ENCODE measurements at regions not wholly inside any gene's neighbourhood (a gene's known extent, or its start where the extent isn't known, plus 50 kb on each side); places are given as distances from the start of the nearest gene placed in this dataset.
"Not testable (repeated sequence)": the region's sequence is repeated elsewhere in the genome, so short reads cannot be mapped to it uniquely, and the experiment has no call there.

GRCh38 chr7:37552439-37552838 lies 103.8 kb upstream of the ELMO1 start:
- H3K9me3 ChIP-seq (ENCODE audit: control extremely low read depth in 1 of 5, control insufficient read depth in 4 of 5, insufficient read depth in 2 of 5, low read depth in 1 of 5, low read length in 4 of 5); POLR2A ChIA-PET; H3K27me3 ChIP-seq (replicated peaks in 2 of 5; ENCODE audit: control insufficient read depth in 4 of 5, insufficient read depth in 5 of 5, low read length in 4 of 5); H3K27ac ChIP-seq (ENCODE audit: insufficient read depth in 1 of 2, low read depth in 1 of 2, low read length in 2 of 2, poor library complexity in 1 of 2, severe bottlenecking in 2 of 2); DNase-seq; H3K36me3 ChIP-seq (ENCODE audit: control insufficient read depth in 4 of 4, insufficient read depth in 4 of 4, low read length in 3 of 4); H3K4me3 ChIP-seq (ENCODE audit: control insufficient read depth in 1 of 7, extremely low read depth in 1 of 7, insufficient read depth in 4 of 7, low read depth in 2 of 7, low read length in 6 of 7): not testable (repeated sequence)
- CTCF ChIA-PET, result interaction anchor here (1.1 kb wide), 1 partner anchor 18 kb away, joined by 4 read pairs; no protein-coding TSS in a partner anchor
- 0% methylated on average over 1 of the region's 2 CpGs for WGBS (ENCODE audit: insufficient coverage)
- peaks cover 9 to 46% (median 29%) of the 10 kb centered on the region in 4 experiments for H3K4me1 ChIP-seq (ENCODE audit: control extremely low read depth in 1 of 4, control insufficient read depth in 4 of 4, insufficient read depth in 4 of 4, low read length in 3 of 4)

GRCh38 chr7:37555528-37555927 lies 106.9 kb upstream of the ELMO1 start:
- Histone ChIP-seq H3K4me3 (ENCODE audit: control insufficient read depth in 1 of 7, extremely low read depth in 1 of 7, insufficient read depth in 4 of 7, low read depth in 2 of 7, low read length in 6 of 7) (no peak overlapping the region), H3K9me3 (ENCODE audit: control extremely low read depth in 1 of 5, control insufficient read depth in 4 of 5, insufficient read depth in 2 of 5, low read depth in 1 of 5, low read length in 4 of 5) (peaks cover 0 to 5% (median 3%) of the 10 kb centered on the region in 5 experiments), H3K36me3 (ENCODE audit: control insufficient read depth in 4 of 4, insufficient read depth in 4 of 4, low read length in 3 of 4) (no peaks in the 10 kb centered on the region), H3K4me1 (ENCODE audit: control extremely low read depth in 1 of 4, control insufficient read depth in 4 of 4, insufficient read depth in 4 of 4, low read length in 3 of 4) (peaks cover 0 to 32% (median 7%) of the 10 kb centered on the region in 4 experiments), H3K27me3 (replicated peaks in 2 of 5; ENCODE audit: control insufficient read depth in 4 of 5, insufficient read depth in 5 of 5, low read length in 4 of 5) (no peaks in the 10 kb centered on the region), H3K27ac (ENCODE audit: insufficient read depth in 1 of 2, low read depth in 1 of 2, low read length in 2 of 2, poor library complexity in 1 of 2, severe bottlenecking in 2 of 2) (no peak overlapping the region)
- no peak for DNase-seq
- ChIA-PET CTCF (no interaction called here), POLR2A (no interaction called here)

- Histone ChIP-seq H3K4me3 (ENCODE audit: control insufficient read depth in 1 of 7, extremely low read depth in 1 of 7, insufficient read depth in 4 of 7, low read depth in 2 of 7, low read length in 6 of 7) (no peak overlapping the region), H3K27me3 (replicated peaks in 2 of 5; ENCODE audit: control insufficient read depth in 4 of 5, insufficient read depth in 5 of 5, low read length in 4 of 5) (no peaks in the 10 kb centered on the region), H3K27ac (ENCODE audit: insufficient read depth in 1 of 2, low read depth in 1 of 2, low read length in 2 of 2, poor library complexity in 1 of 2, severe bottlenecking in 2 of 2) (no peak overlapping the region), H3K9me3 (ENCODE audit: control extremely low read depth in 1 of 5, control insufficient read depth in 4 of 5, insufficient read depth in 2 of 5, low read depth in 1 of 5, low read length in 4 of 5) (peaks cover 0 to 5% (median 3%) of the 10 kb centered on the region in 5 experiments), H3K36me3 (ENCODE audit: control insufficient read depth in 4 of 4, insufficient read depth in 4 of 4, low read length in 3 of 4) (no peaks in the 10 kb centered on the region), H3K4me1 (ENCODE audit: control extremely low read depth in 1 of 4, control insufficient read depth in 4 of 4, insufficient read depth in 4 of 4, low read length in 3 of 4) (peaks cover 0 to 15% (median 1%) of the 10 kb centered on the region in 4 experiments)
- CTCF ChIA-PET, result interaction anchor here (1.0 kb wide), 1 partner anchor 12 kb away, joined by 3 read pairs; no protein-coding TSS in a partner anchor
- WGBS (ENCODE audit: insufficient coverage), result 94% methylated on average over 4 of the region's 5 CpGs
- POLR2A ChIA-PET, result no interaction called here
- DNase-seq, result no peak
Observed at GRCh38 chr7:37557571-37558209, 109.0 kb upstream of the ELMO1 start.

GRCh38 chr7:37558320-37559096 lies 109.8 kb upstream of the ELMO1 start:
- H3K9me3 ChIP-seq (ENCODE audit: control extremely low read depth in 1 of 5, control insufficient read depth in 4 of 5, insufficient read depth in 2 of 5, low read depth in 1 of 5, low read length in 4 of 5), result peaks cover 0 to 5% (median 3%) of the 10 kb centered on the region in 5 experiments
- peaks cover 0 to 15% (median 1%) of the 10 kb centered on the region in 4 experiments for H3K4me1 ChIP-seq (ENCODE audit: control extremely low read depth in 1 of 4, control insufficient read depth in 4 of 4, insufficient read depth in 4 of 4, low read length in 3 of 4)
- H3K27ac ChIP-seq (ENCODE audit: insufficient read depth in 1 of 2, low read depth in 1 of 2, low read length in 2 of 2, poor library complexity in 1 of 2, severe bottlenecking in 2 of 2), result no peak overlapping the region
- WGBS (ENCODE audit: insufficient coverage), result 77% methylated on average over 2 of the region's 3 CpGs
- CTCF ChIA-PET, result interaction anchor here (0.6 to 1.3 kb wide), 4 partner anchors 12 to 1550 kb away, joined by 3 to 4 read pairs (median 4); no protein-coding TSS in a partner anchor
- H3K27me3 ChIP-seq (replicated peaks in 2 of 5; ENCODE audit: control insufficient read depth in 4 of 5, insufficient read depth in 5 of 5, low read length in 4 of 5), result no peaks in the 10 kb centered on the region
- H3K36me3 ChIP-seq (ENCODE audit: control insufficient read depth in 4 of 4, insufficient read depth in 4 of 4, low read length in 3 of 4), result no peaks in the 10 kb centered on the region
- peak in 2 of 3 donors; percentile 48 to 62 for DNase-seq
- POLR2A ChIA-PET, result interaction anchor here (0.6 kb wide), 2 partner anchors 274 to 371 kb away, joined by 3 read pairs; no protein-coding TSS in a partner anchor
- no peak overlapping the region for H3K4me3 ChIP-seq (ENCODE audit: control insufficient read depth in 1 of 7, extremely low read depth in 1 of 7, insufficient read depth in 4 of 7, low read depth in 2 of 7, low read length in 6 of 7)

GRCh38 chr7:37570145-37570544 lies 113.4 kb upstream of the GPR141 start:
- Histone ChIP-seq H3K9me3 (ENCODE audit: control extremely low read depth in 1 of 5, control insufficient read depth in 4 of 5, insufficient read depth in 2 of 5, low read depth in 1 of 5, low read length in 4 of 5) (no peaks in the 10 kb centered on the region), H3K36me3 (ENCODE audit: control insufficient read depth in 4 of 4, insufficient read depth in 4 of 4, low read length in 3 of 4) (no peaks in the 10 kb centered on the region), H3K4me3 (ENCODE audit: control insufficient read depth in 1 of 7, extremely low read depth in 1 of 7, insufficient read depth in 4 of 7, low read depth in 2 of 7, low read length in 6 of 7) (no peak overlapping the region), H3K4me1 (ENCODE audit: control extremely low read depth in 1 of 4, control insufficient read depth in 4 of 4, insufficient read depth in 4 of 4, low read length in 3 of 4) (peaks cover 0 to 4% (median 2%) of the 10 kb centered on the region in 4 experiments), H3K27ac (ENCODE audit: insufficient read depth in 1 of 2, low read depth in 1 of 2, low read length in 2 of 2, poor library complexity in 1 of 2, severe bottlenecking in 2 of 2) (no peak overlapping the region), H3K27me3 (replicated peaks in 2 of 5; ENCODE audit: control insufficient read depth in 4 of 5, insufficient read depth in 5 of 5, low read length in 4 of 5) (no peaks in the 10 kb centered on the region)
- POLR2A ChIA-PET, result no interaction called here
- DNase-seq, result no peak
- CTCF ChIA-PET, result interaction anchor here (0.6 to 1.3 kb wide), 3 partner anchors 11 to 688 kb away, joined by 3 to 4 read pairs (median 3); no protein-coding TSS in a partner anchor
- 97% methylated on average over 6 of the region's 6 CpGs for WGBS (ENCODE audit: insufficient coverage)

GRCh38 chr7:37571806-37572205 lies 111.8 kb upstream of the GPR141 start:
- no peak for DNase-seq
- POLR2A ChIA-PET, result no interaction called here
- Histone ChIP-seq H3K27me3 (replicated peaks in 2 of 5; ENCODE audit: control insufficient read depth in 4 of 5, insufficient read depth in 5 of 5, low read length in 4 of 5) (no peaks in the 10 kb centered on the region), H3K4me1 (ENCODE audit: control extremely low read depth in 1 of 4, control insufficient read depth in 4 of 4, insufficient read depth in 4 of 4, low read length in 3 of 4) (no peaks in the 10 kb centered on the region), H3K36me3 (ENCODE audit: control insufficient read depth in 4 of 4, insufficient read depth in 4 of 4, low read length in 3 of 4) (no peaks in the 10 kb centered on the region), H3K9me3 (ENCODE audit: control extremely low read depth in 1 of 5, control insufficient read depth in 4 of 5, insufficient read depth in 2 of 5, low read depth in 1 of 5, low read length in 4 of 5) (no peaks in the 10 kb centered on the region), H3K27ac (ENCODE audit: insufficient read depth in 1 of 2, low read depth in 1 of 2, low read length in 2 of 2, poor library complexity in 1 of 2, severe bottlenecking in 2 of 2) (no peak overlapping the region), H3K4me3 (ENCODE audit: control insufficient read depth in 1 of 7, extremely low read depth in 1 of 7, insufficient read depth in 4 of 7, low read depth in 2 of 7, low read length in 6 of 7) (no peak overlapping the region)
- CTCF ChIA-PET, result interaction anchor here (1.3 to 1.4 kb wide), 2 partner anchors 10 to 112 kb away, joined by 3 to 5 read pairs; partner anchors contain the start of gene GPR141
- 100% methylated on average over 3 of the region's 3 CpGs for WGBS (ENCODE audit: insufficient coverage)

GRCh38 chr7:37577412-37577811 lies 106.2 kb upstream of the GPR141 start:
- H3K27ac ChIP-seq (ENCODE audit: insufficient read depth in 1 of 2, low read depth in 1 of 2, low read length in 2 of 2, poor library complexity in 1 of 2, severe bottlenecking in 2 of 2), result no peak overlapping the region
- no peaks in the 10 kb centered on the region for H3K36me3 ChIP-seq (ENCODE audit: control insufficient read depth in 4 of 4, insufficient read depth in 4 of 4, low read length in 3 of 4)
- H3K4me1 ChIP-seq (ENCODE audit: control extremely low read depth in 1 of 4, control insufficient read depth in 4 of 4, insufficient read depth in 4 of 4, low read length in 3 of 4), result peaks cover 0 to 7% (median 0%) of the 10 kb centered on the region in 4 experiments
- WGBS (ENCODE audit: insufficient coverage), result no CpG with 5 or more reads among the region's 2 CpGs
- no peaks in the 10 kb centered on the region for H3K27me3 ChIP-seq (replicated peaks in 2 of 5; ENCODE audit: control insufficient read depth in 4 of 5, insufficient read depth in 5 of 5, low read length in 4 of 5)
- ChIA-PET CTCF (interaction anchor here (0.8 to 1.4 kb wide), 3 partner anchors 9 to 66 kb away, joined by 3 to 4 read pairs (median 3); no protein-coding TSS in a partner anchor), POLR2A (no interaction called here)
- H3K9me3 ChIP-seq (ENCODE audit: control extremely low read depth in 1 of 5, control insufficient read depth in 4 of 5, insufficient read depth in 2 of 5, low read depth in 1 of 5, low read length in 4 of 5), result no peaks in the 10 kb centered on the region
- DNase-seq, result peak in 1 of 3 donors; percentile 30
- no peak overlapping the region for H3K4me3 ChIP-seq (ENCODE audit: control insufficient read depth in 1 of 7, extremely low read depth in 1 of 7, insufficient read depth in 4 of 7, low read depth in 2 of 7, low read length in 6 of 7)

Data from common myeloid progenitor, CD34-positive (primary cell).